IMR-90 (cell line): ENCODE measurements at regions not wholly inside any gene's neighbourhood (a gene's known extent, or its start where the extent isn't known, plus 50 kb on each side); places are given as distances from the start of the nearest gene placed in this dataset.

Experiments
- ATAC-seq: fragments of 200-7000 bp; cut with Tn5 transposase; 2 replicates; pipeline ENCODE4 v1.9.1; 2020; ENCODE audit warnings: low read depth, mild to moderate bottlenecking, moderate library complexity
- BruUV-seq: library from RNA; stranded (reverse); fragments of 400-500 nt; replicated peaks from 2 replicates; lab custom pipeline; 2021; lab: Mats Ljungman, UMichigan
- CTCF ChIA-PET: fragments of 300-600 bp; formaldehyde crosslinking; extraction: SDS; loops from one replicate; lab custom pipeline; 2021; ENCODE audit warnings: antibody characterized with exemption; lab: Yijun Ruan, JAX
- POLR2A ChIA-PET: fragments of 300-600 bp; sonication (Branson Sonifier 250); formaldehyde crosslinking; loops from one replicate; lab custom pipeline; 2022; ENCODE audit warnings: antibody characterized with exemption; ENCODE audit not compliant: unreplicated experiment; lab: Charles Lee
- DNase-seq: peaks from one replicate; pipeline ENCODE4 v3.0.0; 2013
- H2AFZ ChIP-seq: replicated peaks from 2 replicates; pipeline ENCODE3; 2013; ENCODE audit warnings: low read length, mild to moderate bottlenecking; ENCODE audit not compliant: poor library complexity
- H2AK5ac ChIP-seq: 2 replicates; pipeline ENCODE4 v1.6.1; 2013; ENCODE audit warnings: low read depth, low read length, inconsistent platforms
- H2AK9ac ChIP-seq: replicated peaks from 2 replicates; pipeline ENCODE3; 2013; ENCODE audit warnings: mild to moderate bottlenecking, low read depth, low read length, moderate library complexity; ENCODE audit not compliant: poor library complexity
- H2BK120ac ChIP-seq: 2 replicates; pipeline ENCODE4 v1.6.1; 2013; ENCODE audit warnings: low read depth, low read length, inconsistent platforms
- H2BK15ac ChIP-seq: 3 replicates; pipeline ENCODE4 v1.6.1; 2013; ENCODE audit warnings: low read depth, low read length, inconsistent platforms
- H2BK20ac ChIP-seq: 2 replicates; pipeline ENCODE4 v1.6.1; 2013; ENCODE audit warnings: low read depth, mild to moderate bottlenecking, inconsistent platforms, low read length, moderate library complexity
- H2BK5ac ChIP-seq: 2 replicates; pipeline ENCODE4 v1.6.1; 2013; ENCODE audit warnings: mild to moderate bottlenecking, low read depth, low read length, inconsistent platforms; ENCODE audit not compliant: poor library complexity, severe bottlenecking
- H3K14ac ChIP-seq: replicated peaks from 2 replicates; pipeline ENCODE4 v1.6.1; 2013; ENCODE audit warnings: low read depth, low read length, inconsistent platforms
- H3K18ac ChIP-seq: 2 replicates; pipeline ENCODE4 v1.6.1; 2013; ENCODE audit warnings: low read depth, low read length, control low read depth
- H3K23ac ChIP-seq: 2 replicates; pipeline ENCODE4 v1.6.1; 2013; ENCODE audit warnings: low read depth, low read length, inconsistent platforms
- H3K27ac ChIP-seq: 2 replicates; pipeline ENCODE4 v1.5.1; 2013; ENCODE audit warnings: mild to moderate bottlenecking, control low read depth, low read length; ENCODE audit not compliant: insufficient read depth
- H3K27me3 ChIP-seq: 2 replicates; pipeline ENCODE4 v1.6.1; 2013; ENCODE audit warnings: low read length; ENCODE audit not compliant: control insufficient read depth, insufficient read depth
- H3K36me3 ChIP-seq: 2 replicates; pipeline ENCODE4 v1.6.1; 2013; ENCODE audit warnings: low read length, mixed read lengths; ENCODE audit not compliant: control insufficient read depth, insufficient read depth
- H3K4ac ChIP-seq: 2 replicates; pipeline ENCODE4 v1.6.1; 2013; ENCODE audit warnings: low read depth, low read length, inconsistent platforms
- H3K4me1 ChIP-seq: 2 replicates; pipeline ENCODE4 v1.6.1; 2013; ENCODE audit warnings: low read length, mixed read lengths; ENCODE audit not compliant: control insufficient read depth, insufficient read depth
- H3K4me2 ChIP-seq: 2 replicates; pipeline ENCODE4 v1.6.1; 2013; ENCODE audit warnings: low read depth, mild to moderate bottlenecking, control low read depth, low read length, moderate library complexity
- H3K4me3 ChIP-seq: 2 replicates; pipeline ENCODE4 v1.5.1; 2013; ENCODE audit warnings: low read depth, mild to moderate bottlenecking, control low read depth, low read length, moderate library complexity; ENCODE audit not compliant: insufficient read depth
- H3K56ac ChIP-seq: 2 replicates; pipeline ENCODE4 v1.6.1; 2013; ENCODE audit warnings: low read length, inconsistent platforms; ENCODE audit not compliant: insufficient read depth; ENCODE audit errors: extremely low read depth
- H3K79me1 ChIP-seq, 2 experiments: 2 replicates each; pipeline ENCODE4 v1.6.1; 2013; ENCODE audit warnings: low read length in 2 of 2, inconsistent platforms in 1 of 2, low read depth in 1 of 2
- H3K9ac ChIP-seq: 2 replicates; pipeline ENCODE4 v1.6.1; 2013; ENCODE audit warnings: low read depth, low read length, control low read depth
- H3K9me1 ChIP-seq: 2 replicates; pipeline ENCODE4 v1.6.1; 2013; ENCODE audit warnings: low read length, inconsistent platforms; ENCODE audit not compliant: insufficient read depth
- H3K9me3 ChIP-seq: 2 replicates; pipeline ENCODE4 v1.6.1; 2013; ENCODE audit warnings: low read length; ENCODE audit not compliant: control insufficient read depth, insufficient read depth
- H4K20me1 ChIP-seq: 2 replicates; pipeline ENCODE4 v1.6.1; 2013; ENCODE audit warnings: low read length, inconsistent platforms; ENCODE audit not compliant: insufficient read depth
- H4K5ac ChIP-seq: 2 replicates; pipeline ENCODE4 v1.6.1; 2013; ENCODE audit warnings: mild to moderate bottlenecking, low read depth, low read length, control low read depth
- H4K8ac ChIP-seq, 2 experiments: 2 replicates each; pipeline ENCODE4 v1.6.1; 2013; ENCODE audit warnings: low read depth in 2 of 2, low read length in 2 of 2, control low read depth in 1 of 2, inconsistent platforms in 1 of 2
- H4K91ac ChIP-seq: 2 replicates; pipeline ENCODE4 v1.6.1; 2013; ENCODE audit warnings: low read depth, low read length, inconsistent platforms; ENCODE audit not compliant: insufficient read depth
- BHLHE40 ChIP-seq: fragments of 150-350 bp; IDR thresholded peaks from 2 replicates; pipeline ENCODE4 v1.6.1; 2016; ENCODE audit warnings: mild to moderate bottlenecking, low read depth, low read length
- FOS ChIP-seq: fragments of 150-350 bp; IDR thresholded peaks from 2 replicates; pipeline ENCODE4 v1.6.1; 2016; ENCODE audit warnings: low read depth, low read length
- POLR2A ChIP-seq: IDR thresholded peaks from 2 replicates; pipeline ENCODE4 v1.6.1; 2012; ENCODE audit warnings: mild to moderate bottlenecking, low read depth, low read length
- RCOR1 ChIP-seq: IDR thresholded peaks from 2 replicates; pipeline ENCODE4 v1.6.1; 2012; ENCODE audit warnings: mild to moderate bottlenecking, low read length, improper control_type of control experiment; ENCODE audit not compliant: insufficient replicate concordance
- RFX5 ChIP-seq: IDR thresholded peaks from 2 replicates; pipeline ENCODE4 v1.8.0; 2012; ENCODE audit warnings: low read depth, mild to moderate bottlenecking, low read length, moderate library complexity
- WGBS, 2 experiments: methylation state at CpG; one replicate each; pipeline versions ENCODE4 v1.1.5 to v1.1.7; 2013; ENCODE audit warnings: missing lambda C conversion rate in 2 of 2; ENCODE audit not compliant: insufficient read length in 1 of 2; ENCODE audit errors: extremely low coverage in 2 of 2; 5-methylcytosine and 5-hydroxymethylcytosine counted together
- dilution Hi-C: fragments of 300-500 bp; cut with HindIII; formaldehyde crosslinking; loops from one replicate; pipeline ENCODE4 v1.14.3; 2018; ENCODE audit warnings: low sequenced_read_pairs; ENCODE audit not compliant: unreplicated experiment
- in situ Hi-C: fragments of 300-500 bp; cut with MboI; formaldehyde crosslinking; loops from 3 replicates; pipeline ENCODE4 v1.14.3; 2019; ENCODE audit warnings: low sequenced_read_pairs, inconsistent platforms, mixed read lengths
- intact Hi-C: fragments of 100-400 bp; cut with micrococcal nuclease; formaldehyde crosslinking; loops from 2 replicates; pipeline ENCODE4 v1.10.0; 2022
- TF ChIP-seq, protein P1 (sequence below): fragments of 150-350 bp; IDR thresholded peaks from 2 replicates; pipeline ENCODE4 v1.6.1; 2017; ENCODE audit warnings: mild to moderate bottlenecking, antibody characterized with exemption, low read length, low read depth

DNA sequence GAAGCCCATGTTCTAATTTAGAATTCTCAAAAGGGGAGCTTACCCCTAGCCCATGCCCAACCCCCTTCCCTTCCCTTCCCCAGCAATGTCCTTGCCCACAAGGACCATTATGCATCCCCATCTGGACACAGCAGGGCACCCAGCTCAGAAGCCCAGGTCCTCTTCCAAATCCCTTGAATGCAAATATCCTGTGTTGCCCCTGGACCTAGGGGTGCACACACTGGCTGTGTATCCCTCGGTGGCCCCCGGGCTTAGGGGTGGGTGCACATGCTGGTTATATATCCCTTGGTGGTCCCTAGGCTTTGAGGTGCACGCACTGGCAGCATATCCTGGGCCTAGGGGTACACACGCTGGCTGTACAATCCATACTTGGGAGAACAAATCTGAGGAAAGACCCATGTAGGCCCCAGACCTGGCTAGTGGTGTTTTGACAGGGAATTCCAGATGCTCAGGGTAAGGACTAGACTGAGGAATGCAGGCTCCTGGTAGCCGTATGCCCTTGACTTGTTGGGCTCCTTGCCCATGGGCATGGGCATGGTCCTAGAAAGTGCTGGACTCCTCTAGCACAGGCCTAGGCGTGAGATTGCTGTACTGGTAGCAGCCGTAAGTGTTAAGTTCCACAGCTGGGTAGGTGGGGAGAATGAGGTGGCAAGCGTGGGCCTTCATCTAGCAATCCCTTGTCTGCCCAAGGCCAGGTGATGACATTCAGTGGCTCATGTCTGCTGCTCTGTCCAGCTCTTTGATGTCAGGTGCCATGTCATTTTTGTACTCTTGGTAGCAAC is 222.4 kb downstream of the OPA1 start:
- dilution Hi-C loops = no loop called here
- Histone ChIP-seq H4K5ac (no peak overlapping the region), H3K18ac (no peak overlapping the region), H3K4ac (no peak overlapping the region), H3K9me1 (no peaks in the 10 kb centered on the region), H3K4me2 (no peak overlapping the region), H4K20me1 (no peaks in the 10 kb centered on the region), H2BK15ac (no peak overlapping the region), H3K9me3 (no peaks in the 10 kb centered on the region), H2BK5ac (no peak overlapping the region), H3K27ac (no peak overlapping the region), H2BK120ac (no peak overlapping the region), H2AFZ (no peak overlapping the region), H3K56ac (no peak overlapping the region), H2BK20ac (no peak overlapping the region), H3K23ac (no peak overlapping the region), H3K79me1 (no peaks in the 10 kb centered on the region), H2AK9ac (no peak overlapping the region), H3K9ac (no peak overlapping the region), H3K4me3 (no peak overlapping the region), H4K8ac (no peak overlapping the region), H3K4me1 (no peaks in the 10 kb centered on the region), H3K27me3 (peaks cover 51% of the 10 kb centered on the region), H2AK5ac (no peak overlapping the region), H4K91ac (no peak overlapping the region), H3K36me3 (no peaks in the 10 kb centered on the region), H3K14ac (no peak overlapping the region)
- 84% methylated on average over 6 of the region's 8 CpGs; no CpG with 5 or more reads in 1 of the 2 experiments for WGBS, 2 experiments
- DNase-seq = no peak
- no peak for ATAC-seq
- BruUV-seq = no TSS peak
- TF ChIP-seq POLR2A (no peak), RFX5 (no peak), FOS (no peak), RCOR1 (no peak), BHLHE40 (no peak)
- TF ChIP-seq, protein P1, sequence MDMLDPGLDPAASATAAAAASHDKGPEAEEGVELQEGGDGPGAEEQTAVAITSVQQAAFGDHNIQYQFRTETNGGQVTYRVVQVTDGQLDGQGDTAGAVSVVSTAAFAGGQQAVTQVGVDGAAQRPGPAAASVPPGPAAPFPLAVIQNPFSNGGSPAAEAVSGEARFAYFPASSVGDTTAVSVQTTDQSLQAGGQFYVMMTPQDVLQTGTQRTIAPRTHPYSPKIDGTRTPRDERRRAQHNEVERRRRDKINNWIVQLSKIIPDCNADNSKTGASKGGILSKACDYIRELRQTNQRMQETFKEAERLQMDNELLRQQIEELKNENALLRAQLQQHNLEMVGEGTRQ = no peak
- POLR2A ChIA-PET = no interaction called here
- in situ Hi-C loops = no loop called here
- CTCF ChIA-PET = no interaction called here
- intact Hi-C loops = no loop called here
